ENCODE measurements at regions not wholly inside any gene's neighbourhood (a gene's known extent, or its start where the extent isn't known, plus 50 kb on each side); places are given as distances from the start of the nearest gene placed in this dataset.
A peak's percentile ranks its signal among the peaks of the same experiment; 100 is the strongest.

GRCh38 chr12:77725611-77726010, 105.1 kb upstream of the NAV3 start:
- no peaks in the 10 kb centered on the region for H3K4me1 ChIP-seq
- H2AFZ ChIP-seq (replicated peaks): peak overlapping the region; percentile 31
- H3K36me3 ChIP-seq: no peaks in the 10 kb centered on the region
- no peak overlapping the region for H3K4me3 Mint-ChIP-seq
- no peaks in the 10 kb centered on the region for H3K9me3 ChIP-seq (ENCODE audit: low read depth)
- H3K9me3 Mint-ChIP-seq: no peaks in the 10 kb centered on the region
- H3K79me2 ChIP-seq (ENCODE audit: low read depth): no peaks in the 10 kb centered on the region
- no peak overlapping the region for H3K9ac ChIP-seq
- no peaks in the 10 kb centered on the region for H3K4me1 Mint-ChIP-seq
- H3K4me2 ChIP-seq: no peak overlapping the region
- TF ChIP-seq EZH2phosphoT487 (IDR thresholded peaks at IDR 0.05) (no peak), CTCF (IDR thresholded peaks at IDR 0.05) (no peak), EZH2 (IDR thresholded peaks at IDR 0.05) (no peak)
- no peaks in the 10 kb centered on the region for H3K27me3 Mint-ChIP-seq (ENCODE audit: insufficient read depth, low read depth)
- no peaks in the 10 kb centered on the region for H3F3A ChIP-seq (ENCODE audit: low read depth)
- DNase-seq (ENCODE audit: low spot score): no peak
- no peak overlapping the region for H3K27ac ChIP-seq
- H3K27me3 ChIP-seq: no peaks in the 10 kb centered on the region
- H3K4me3 ChIP-seq: no peak overlapping the region
- no peaks in the 10 kb centered on the region for H3K36me3 Mint-ChIP-seq
- no peak overlapping the region for H3K27ac Mint-ChIP-seq
- no peaks in the 10 kb centered on the region for H4K20me1 ChIP-seq (ENCODE audit: low read depth)

GRCh38 chr12:77724367-77724957, 106.2 kb upstream of the NAV3 start:
- H3K36me3 ChIP-seq: no peaks in the 10 kb centered on the region
- H3K27me3 ChIP-seq: no peaks in the 10 kb centered on the region
- no peak overlapping the region for H3K9ac ChIP-seq
- no peaks in the 10 kb centered on the region for H3F3A ChIP-seq (ENCODE audit: low read depth)
- H3K9me3 ChIP-seq (ENCODE audit: low read depth): no peaks in the 10 kb centered on the region
- H4K20me1 ChIP-seq (ENCODE audit: low read depth): no peaks in the 10 kb centered on the region
- no peaks in the 10 kb centered on the region for H3K79me2 ChIP-seq (ENCODE audit: low read depth)
- peak; percentile 43 for DNase-seq (ENCODE audit: low spot score)
- no peak for TF ChIP-seq EZH2phosphoT487 (IDR thresholded peaks at IDR 0.05)
- peak; percentile 81 for TF ChIP-seq CTCF (IDR thresholded peaks at IDR 0.05)
- H3K4me1 Mint-ChIP-seq: no peaks in the 10 kb centered on the region
- H2AFZ ChIP-seq (replicated peaks): no peak overlapping the region
- no peak overlapping the region for H3K4me3 Mint-ChIP-seq
- H3K27me3 Mint-ChIP-seq (ENCODE audit: insufficient read depth, low read depth): no peaks in the 10 kb centered on the region
- H3K4me1 ChIP-seq: peaks cover 5% of the 10 kb centered on the region
- H3K4me2 ChIP-seq: no peak overlapping the region
- no peak overlapping the region for H3K27ac Mint-ChIP-seq
- H3K9me3 Mint-ChIP-seq: no peaks in the 10 kb centered on the region
- H3K27ac ChIP-seq: no peak overlapping the region
- H3K4me3 ChIP-seq: no peak overlapping the region
- no peaks in the 10 kb centered on the region for H3K36me3 Mint-ChIP-seq

GRCh38 chr12:77723308-77723707, 107.4 kb upstream of the NAV3 start:
- Histone ChIP-seq H3K27me3 (no peaks in the 10 kb centered on the region), H3K27ac (no peak overlapping the region), H3F3A (ENCODE audit: low read depth) (no peaks in the 10 kb centered on the region), H3K4me3 (no peak overlapping the region), H3K9ac (no peak overlapping the region), H3K4me2 (no peak overlapping the region), H3K79me2 (ENCODE audit: low read depth) (no peaks in the 10 kb centered on the region), H3K9me3 (ENCODE audit: low read depth) (no peaks in the 10 kb centered on the region), H3K4me1 (peaks cover 5% of the 10 kb centered on the region), H2AFZ (replicated peaks) (no peak overlapping the region), H4K20me1 (ENCODE audit: low read depth) (no peaks in the 10 kb centered on the region), H3K36me3 (no peaks in the 10 kb centered on the region)
- no peak overlapping the region for H3K27ac Mint-ChIP-seq
- H3K9me3 Mint-ChIP-seq: peaks cover 3% of the 10 kb centered on the region
- H3K4me3 Mint-ChIP-seq: no peak overlapping the region
- no peaks in the 10 kb centered on the region for H3K27me3 Mint-ChIP-seq (ENCODE audit: insufficient read depth, low read depth)
- TF ChIP-seq EZH2 (IDR thresholded peaks at IDR 0.05): no peak
- H3K36me3 Mint-ChIP-seq: no peaks in the 10 kb centered on the region
- H3K4me1 Mint-ChIP-seq: no peaks in the 10 kb centered on the region
- DNase-seq (ENCODE audit: low spot score): no peak

GRCh38 chr12:77722536-77722935, 108.2 kb upstream of the NAV3 start:
- Histone ChIP-seq H4K20me1 (ENCODE audit: low read depth) (no peaks in the 10 kb centered on the region), H3F3A (ENCODE audit: low read depth) (no peaks in the 10 kb centered on the region), H3K4me2 (no peak overlapping the region), H3K36me3 (no peaks in the 10 kb centered on the region), H3K27ac (no peak overlapping the region), H3K9ac (no peak overlapping the region), H3K79me2 (ENCODE audit: low read depth) (no peaks in the 10 kb centered on the region), H3K4me3 (no peak overlapping the region), H2AFZ (replicated peaks) (no peak overlapping the region), H3K9me3 (ENCODE audit: low read depth) (no peaks in the 10 kb centered on the region), H3K27me3 (no peaks in the 10 kb centered on the region), H3K4me1 (peaks cover 5% of the 10 kb centered on the region)
- no peaks in the 10 kb centered on the region for H3K36me3 Mint-ChIP-seq
- no peak overlapping the region for H3K27ac Mint-ChIP-seq
- no peaks in the 10 kb centered on the region for H3K27me3 Mint-ChIP-seq (ENCODE audit: insufficient read depth, low read depth)
- TF ChIP-seq CTCF (IDR thresholded peaks at IDR 0.05) (no peak), EZH2 (IDR thresholded peaks at IDR 0.05) (no peak), EZH2phosphoT487 (IDR thresholded peaks at IDR 0.05) (no peak)
- no peaks in the 10 kb centered on the region for H3K4me1 Mint-ChIP-seq
- DNase-seq (ENCODE audit: low spot score): no peak
- H3K4me3 Mint-ChIP-seq: no peak overlapping the region
- H3K9me3 Mint-ChIP-seq: peaks cover 9% of the 10 kb centered on the region

Data from neural progenitor cell (in vitro differentiated cells).